ENCODE measurements at regions not wholly inside any gene's neighbourhood (a gene's known extent, or its start where the extent isn't known, plus 50 kb on each side); places are given as distances from the start of the nearest gene placed in this dataset.

DNA sequence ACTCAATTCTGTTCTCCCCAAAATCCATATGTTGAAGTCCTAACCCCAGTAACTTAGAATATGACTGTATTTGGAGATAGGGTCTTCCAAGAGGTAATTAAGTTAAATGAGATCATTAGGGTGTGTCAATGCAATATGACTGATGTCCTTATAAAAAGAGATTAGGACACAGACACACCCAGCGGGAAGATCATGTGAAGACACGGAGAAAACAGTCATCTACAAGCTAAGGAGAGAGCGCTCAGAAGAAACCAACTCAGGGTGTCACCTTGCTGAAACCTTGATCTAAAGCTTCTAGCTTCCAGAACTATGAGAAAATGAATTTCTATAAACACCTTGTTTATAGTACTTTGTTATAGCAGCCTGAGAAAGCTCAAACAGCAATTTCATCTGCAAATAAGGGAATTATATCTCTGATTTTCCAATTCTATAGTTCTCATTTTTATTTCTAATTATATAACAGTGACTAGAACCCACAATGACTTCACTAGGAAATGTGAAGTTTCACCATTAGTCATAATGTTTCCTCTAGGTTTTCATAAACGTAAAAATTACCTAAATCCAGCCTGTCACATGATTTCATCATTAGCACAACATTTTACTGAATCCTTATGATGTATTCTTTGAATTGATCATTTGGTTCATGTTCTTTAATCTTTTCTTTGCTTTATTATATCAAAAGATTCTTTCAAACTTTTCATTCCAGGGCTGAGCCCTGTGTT lies 459.1 kb upstream of the MDFIC2 start (continued):
- TF ChIP-seq, protein P1, sequence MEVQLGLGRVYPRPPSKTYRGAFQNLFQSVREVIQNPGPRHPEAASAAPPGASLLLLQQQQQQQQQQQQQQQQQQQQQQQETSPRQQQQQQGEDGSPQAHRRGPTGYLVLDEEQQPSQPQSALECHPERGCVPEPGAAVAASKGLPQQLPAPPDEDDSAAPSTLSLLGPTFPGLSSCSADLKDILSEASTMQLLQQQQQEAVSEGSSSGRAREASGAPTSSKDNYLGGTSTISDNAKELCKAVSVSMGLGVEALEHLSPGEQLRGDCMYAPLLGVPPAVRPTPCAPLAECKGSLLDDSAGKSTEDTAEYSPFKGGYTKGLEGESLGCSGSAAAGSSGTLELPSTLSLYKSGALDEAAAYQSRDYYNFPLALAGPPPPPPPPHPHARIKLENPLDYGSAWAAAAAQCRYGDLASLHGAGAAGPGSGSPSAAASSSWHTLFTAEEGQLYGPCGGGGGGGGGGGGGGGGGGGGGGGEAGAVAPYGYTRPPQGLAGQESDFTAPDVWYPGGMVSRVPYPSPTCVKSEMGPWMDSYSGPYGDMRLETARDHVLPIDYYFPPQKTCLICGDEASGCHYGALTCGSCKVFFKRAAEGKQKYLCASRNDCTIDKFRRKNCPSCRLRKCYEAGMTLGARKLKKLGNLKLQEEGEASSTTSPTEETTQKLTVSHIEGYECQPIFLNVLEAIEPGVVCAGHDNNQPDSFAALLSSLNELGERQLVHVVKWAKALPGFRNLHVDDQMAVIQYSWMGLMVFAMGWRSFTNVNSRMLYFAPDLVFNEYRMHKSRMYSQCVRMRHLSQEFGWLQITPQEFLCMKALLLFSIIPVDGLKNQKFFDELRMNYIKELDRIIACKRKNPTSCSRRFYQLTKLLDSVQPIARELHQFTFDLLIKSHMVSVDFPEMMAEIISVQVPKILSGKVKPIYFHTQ (CRISPR knock-in tag; IDR thresholded peaks at IDR 0.05), result no peak
- TF ChIP-seq ZNF281 (CRISPR knock-in tag; IDR thresholded peaks at IDR 0.05) (no peak), USF2 (CRISPR knock-in tag; IDR thresholded peaks at IDR 0.05) (no peak), MYBL2 (CRISPR knock-in tag; IDR thresholded peaks at IDR 0.05) (no peak), TCF7 (CRISPR knock-in tag; IDR thresholded peaks at IDR 0.05; ENCODE audit: low read depth) (no peak), HMGXB4 (CRISPR knock-in tag; IDR thresholded peaks at IDR 0.05) (no peak)
- TF ChIP-seq, protein P2, sequence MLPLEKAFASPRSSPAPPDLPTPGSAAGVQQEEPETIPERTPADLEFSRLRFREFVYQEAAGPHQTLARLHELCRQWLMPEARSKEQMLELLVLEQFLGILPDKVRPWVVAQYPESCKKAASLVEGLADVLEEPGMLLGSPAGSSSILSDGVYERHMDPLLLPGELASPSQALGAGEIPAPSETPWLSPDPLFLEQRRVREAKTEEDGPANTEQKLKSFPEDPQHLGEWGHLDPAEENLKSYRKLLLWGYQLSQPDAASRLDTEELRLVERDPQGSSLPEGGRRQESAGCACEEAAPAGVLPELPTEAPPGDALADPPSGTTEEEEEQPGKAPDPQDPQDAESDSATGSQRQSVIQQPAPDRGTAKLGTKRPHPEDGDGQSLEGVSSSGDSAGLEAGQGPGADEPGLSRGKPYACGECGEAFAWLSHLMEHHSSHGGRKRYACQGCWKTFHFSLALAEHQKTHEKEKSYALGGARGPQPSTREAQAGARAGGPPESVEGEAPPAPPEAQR (CRISPR knock-in tag; IDR thresholded peaks at IDR 0.05), result no peak

- Mint-ChIP-seq H3K4me3 (no peak overlapping the region), H3K4me1 (peaks cover 22% of the 10 kb centered on the region), H3K27me3 (ENCODE audit: low read depth) (no peaks in the 10 kb centered on the region), H3K9me3 (no peaks in the 10 kb centered on the region), H3K36me3 (no peaks in the 10 kb centered on the region), H3K27ac (peak overlapping the region; percentile 24)
- ATAC-seq (0 out of 2 replicates have a peak, but pooled peaks have one; percentile 18), DNase-seq (ENCODE audit: low spot score) (no peak)
- ChIA-PET POLR2A (no interaction called here), CTCF (no interaction called here)
- TF ChIP-seq E2F5 (CRISPR knock-in tag; IDR thresholded peaks at IDR 0.05), result no peak
- TF ChIP-seq, protein P2 (CRISPR knock-in tag; IDR thresholded peaks at IDR 0.05), result no peak
- TF ChIP-seq, protein P1 (CRISPR knock-in tag; IDR thresholded peaks at IDR 0.05), result no peak
- no peak for TF ChIP-seq RORB (CRISPR knock-in tag; IDR thresholded peaks at IDR 0.05)
- no peak for TF ChIP-seq NFATC4 (CRISPR knock-in tag; IDR thresholded peaks at IDR 0.05)
- TF ChIP-seq, protein P3, sequence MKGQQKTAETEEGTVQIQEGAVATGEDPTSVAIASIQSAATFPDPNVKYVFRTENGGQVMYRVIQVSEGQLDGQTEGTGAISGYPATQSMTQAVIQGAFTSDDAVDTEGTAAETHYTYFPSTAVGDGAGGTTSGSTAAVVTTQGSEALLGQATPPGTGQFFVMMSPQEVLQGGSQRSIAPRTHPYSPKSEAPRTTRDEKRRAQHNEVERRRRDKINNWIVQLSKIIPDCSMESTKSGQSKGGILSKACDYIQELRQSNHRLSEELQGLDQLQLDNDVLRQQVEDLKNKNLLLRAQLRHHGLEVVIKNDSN (CRISPR knock-in tag; IDR thresholded peaks at IDR 0.05), result no peak
- no peak for TF ChIP-seq NFYB (CRISPR knock-in tag; conservative IDR thresholded peaks at IDR 0.05; ENCODE audit: low read depth)
- no peak for TF ChIP-seq TEAD1 (CRISPR knock-in tag; IDR thresholded peaks at IDR 0.05)
- TF ChIP-seq EMX1 (CRISPR knock-in tag; IDR thresholded peaks at IDR 0.05), result no peak
- no peak for TF ChIP-seq ATF6 (CRISPR knock-in tag; IDR thresholded peaks at IDR 0.05)
These were observed 458.2 kb upstream of the MDFIC2 start for GRCh38 chr3:70770650-70771049.

Measured in WTC11 (cell line).